ENCODE measurements at regions not wholly inside any gene's neighbourhood (a gene's known extent, or its start where the extent isn't known, plus 50 kb on each side); places are given as distances from the start of the nearest gene placed in this dataset.

- WGBS, 4 donors: 50 to 79% (median 73%) methylated on average over 1 of the region's 1 CpG
- no peaks in the 10 kb centered on the region for H3K27me3 ChIP-seq
- intact Hi-C loops (cut with DNase I): no loop called here
Measured at GRCh38 chr2:103484906-103485305, 723.1 kb downstream of the TMEM182 start.

GRCh38 chr2:103496850-103497249 is 735.0 kb downstream of the TMEM182 start:
- no peak overlapping the region for H3K27ac ChIP-seq
- H3K4me1 ChIP-seq (replicated peaks in 1 of 2): no peaks in the 10 kb centered on the region
- H3K4me3 ChIP-seq: no peak overlapping the region
- no peak for DNase-seq
- no peaks in the 10 kb centered on the region for H3K27me3 ChIP-seq
- H3K9me3 ChIP-seq (replicated peaks in 1 of 3): no peaks in the 10 kb centered on the region
- intact Hi-C loops (cut with DNase I): no loop called here
- WGBS, 4 donors: 28 to 63% (median 56%) methylated on average over 1 of the region's 1 CpG
- TF ChIP-seq CTCF (IDR thresholded peaks at IDR 0.05): no peak
- TF ChIP-seq POLR2A (IDR thresholded peaks at IDR 0.05): no peak
- no peaks in the 10 kb centered on the region for H3K36me3 ChIP-seq (replicated peaks in 1 of 2)

More at GRCh38 chr2:103484906-103485305, 723.1 kb downstream of the TMEM182 start:
- no peak for DNase-seq
- Histone ChIP-seq H3K9me3 (replicated peaks in 1 of 3) (no peaks in the 10 kb centered on the region), H3K4me1 (replicated peaks in 1 of 2) (no peaks in the 10 kb centered on the region), H3K4me3 (no peak overlapping the region), H3K36me3 (replicated peaks in 1 of 2) (no peaks in the 10 kb centered on the region), H3K27ac (no peak overlapping the region)
- no peak for TF ChIP-seq CTCF (IDR thresholded peaks at IDR 0.05)

GRCh38 chr2:103506812-103507211 is 745.0 kb downstream of the TMEM182 start:
- intact Hi-C loops (cut with DNase I): no loop called here
- TF ChIP-seq CTCF (IDR thresholded peaks at IDR 0.05): no peak
- TF ChIP-seq POLR2A (IDR thresholded peaks at IDR 0.05): no peak
- Histone ChIP-seq H3K27ac (no peak overlapping the region), H3K9me3 (replicated peaks in 1 of 3) (no peaks in the 10 kb centered on the region), H3K4me3 (no peak overlapping the region), H3K4me1 (replicated peaks in 1 of 2) (no peaks in the 10 kb centered on the region), H3K27me3 (no peaks in the 10 kb centered on the region), H3K36me3 (replicated peaks in 1 of 2) (no peaks in the 10 kb centered on the region)
- no peak for DNase-seq
- WGBS, 4 donors: 60 to 73% (median 62%) methylated on average over 4 of the region's 4 CpGs

- Histone ChIP-seq H3K9me3 (replicated peaks in 1 of 3) (no peaks in the 10 kb centered on the region), H3K27ac (no peak overlapping the region), H3K4me3 (no peak overlapping the region), H3K27me3 (no peaks in the 10 kb centered on the region), H3K36me3 (replicated peaks in 1 of 2) (no peaks in the 10 kb centered on the region), H3K4me1 (replicated peaks in 1 of 2) (no peaks in the 10 kb centered on the region)
- no peak for DNase-seq
- intact Hi-C loops (cut with DNase I): no loop called here
- TF ChIP-seq CTCF (IDR thresholded peaks at IDR 0.05) (no peak), POLR2A (IDR thresholded peaks at IDR 0.05) (no peak)
Measured at GRCh38 chr2:103512442-103512841, 750.6 kb downstream of the TMEM182 start.

All from adrenal gland (tissue), 9 donors.